ENCODE measurements at regions not wholly inside any gene's neighbourhood (a gene's known extent, or its start where the extent isn't known, plus 50 kb on each side); places are given as distances from the start of the nearest gene placed in this dataset.

GRCh38 chr5:93174930-93175329 is 406.1 kb downstream of the NR2F1-AS1 start:
- no peak for TF ChIP-seq POLR2A (IDR thresholded peaks at IDR 0.05)
- TF ChIP-seq, protein P1, sequence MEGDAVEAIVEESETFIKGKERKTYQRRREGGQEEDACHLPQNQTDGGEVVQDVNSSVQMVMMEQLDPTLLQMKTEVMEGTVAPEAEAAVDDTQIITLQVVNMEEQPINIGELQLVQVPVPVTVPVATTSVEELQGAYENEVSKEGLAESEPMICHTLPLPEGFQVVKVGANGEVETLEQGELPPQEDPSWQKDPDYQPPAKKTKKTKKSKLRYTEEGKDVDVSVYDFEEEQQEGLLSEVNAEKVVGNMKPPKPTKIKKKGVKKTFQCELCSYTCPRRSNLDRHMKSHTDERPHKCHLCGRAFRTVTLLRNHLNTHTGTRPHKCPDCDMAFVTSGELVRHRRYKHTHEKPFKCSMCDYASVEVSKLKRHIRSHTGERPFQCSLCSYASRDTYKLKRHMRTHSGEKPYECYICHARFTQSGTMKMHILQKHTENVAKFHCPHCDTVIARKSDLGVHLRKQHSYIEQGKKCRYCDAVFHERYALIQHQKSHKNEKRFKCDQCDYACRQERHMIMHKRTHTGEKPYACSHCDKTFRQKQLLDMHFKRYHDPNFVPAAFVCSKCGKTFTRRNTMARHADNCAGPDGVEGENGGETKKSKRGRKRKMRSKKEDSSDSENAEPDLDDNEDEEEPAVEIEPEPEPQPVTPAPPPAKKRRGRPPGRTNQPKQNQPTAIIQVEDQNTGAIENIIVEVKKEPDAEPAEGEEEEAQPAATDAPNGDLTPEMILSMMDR (IDR thresholded peaks at IDR 0.05), result no peak
- WGBS, 2 donors, result 75 to 96% methylated on average over 1 of the region's 1 CpG
- Histone ChIP-seq H3K36me3 (no peaks in the 10 kb centered on the region), H3K4me1 (no peaks in the 10 kb centered on the region), H3K27ac (no peak overlapping the region), H3K27me3 (no peaks in the 10 kb centered on the region), H3K9me3 (no peaks in the 10 kb centered on the region), H3K4me3 (replicated peaks in 1 of 3) (no peak overlapping the region)
- no peak for DNase-seq
- intact Hi-C loops (cut with DNase I), result no loop called here

DNA sequence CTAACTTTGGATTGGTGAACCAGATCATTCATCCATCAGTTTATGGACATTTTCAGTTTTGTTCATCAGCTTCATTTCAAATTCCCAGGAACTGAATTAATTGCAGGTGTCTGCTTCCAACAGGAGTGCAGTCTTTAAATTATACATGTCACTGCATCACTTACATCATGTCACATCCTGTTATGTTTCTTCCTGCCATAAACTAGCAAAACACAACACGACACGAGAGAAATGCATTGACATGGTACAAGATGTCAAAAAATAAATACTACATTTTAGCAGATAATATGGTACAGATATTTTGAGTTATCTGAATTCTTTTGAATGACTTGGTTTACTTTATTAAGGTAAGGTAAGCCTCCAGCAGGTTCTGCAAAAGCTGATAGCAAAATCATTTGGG is 415.5 kb downstream of the NR2F1-AS1 start:
- intact Hi-C loops (cut with DNase I), result no loop called here
- no peaks in the 10 kb centered on the region for H3K27me3 ChIP-seq
- 82% methylated on average over 2 of the region's 2 CpGs for WGBS, 2 donors
- H3K36me3 ChIP-seq, result no peaks in the 10 kb centered on the region
- TF ChIP-seq, protein P1 (IDR thresholded peaks at IDR 0.05), result no peak
- TF ChIP-seq POLR2A (IDR thresholded peaks at IDR 0.05), result no peak
- no peak overlapping the region for H3K27ac ChIP-seq
- H3K4me3 ChIP-seq (replicated peaks in 1 of 3), result no peak overlapping the region
- no peaks in the 10 kb centered on the region for H3K9me3 ChIP-seq
- no peak for DNase-seq
- H3K4me1 ChIP-seq, result peaks cover 6 to 9% of the 10 kb centered on the region in 2 donors

GRCh38 chr5:93164690-93165089 is 416.3 kb downstream of the NR2F1-AS1 start:
- no peak for TF ChIP-seq POLR2A (IDR thresholded peaks at IDR 0.05)
- TF ChIP-seq, protein P1 (IDR thresholded peaks at IDR 0.05), result no peak
- H3K4me3 ChIP-seq (replicated peaks in 1 of 3), result no peak overlapping the region
- no peak overlapping the region for H3K27ac ChIP-seq
- peak in 1 of 2 donors; percentile 20 for DNase-seq
- H3K36me3 ChIP-seq, result no peaks in the 10 kb centered on the region
- 67 to 68% methylated on average over 2 of the region's 2 CpGs for WGBS, 2 donors
- no peaks in the 10 kb centered on the region for H3K9me3 ChIP-seq
- intact Hi-C loops (cut with DNase I), result no loop called here
- H3K27me3 ChIP-seq, result no peaks in the 10 kb centered on the region
- H3K4me1 ChIP-seq, result peaks cover 6 to 9% of the 10 kb centered on the region in 2 donors

- no peak for DNase-seq
- Histone ChIP-seq H3K4me1 (peaks cover 6 to 9% of the 10 kb centered on the region in 2 donors), H3K27ac (no peak overlapping the region), H3K9me3 (no peaks in the 10 kb centered on the region), H3K27me3 (no peaks in the 10 kb centered on the region), H3K4me3 (replicated peaks in 1 of 3) (no peak overlapping the region), H3K36me3 (no peaks in the 10 kb centered on the region)
- TF ChIP-seq, protein P1 (IDR thresholded peaks at IDR 0.05), result no peak
- TF ChIP-seq POLR2A (IDR thresholded peaks at IDR 0.05), result no peak
- intact Hi-C loops (cut with DNase I), result no loop called here
Observed at GRCh38 chr5:93163010-93163663, 417.9 kb downstream of the NR2F1-AS1 start.

- peak overlapping the region in 2 of 3 donors; percentile 24 to 27 for H3K27ac ChIP-seq
- no peak overlapping the region for H3K4me3 ChIP-seq (replicated peaks in 1 of 3)
- H3K4me1 ChIP-seq, result peaks cover 6 to 9% of the 10 kb centered on the region in 2 donors
- intact Hi-C loops (cut with DNase I), result no loop called here
- DNase-seq, result no peak
- no peaks in the 10 kb centered on the region for H3K27me3 ChIP-seq
- no peak for TF ChIP-seq POLR2A (IDR thresholded peaks at IDR 0.05)
- TF ChIP-seq, protein P1 (IDR thresholded peaks at IDR 0.05), result no peak
- no peaks in the 10 kb centered on the region for H3K36me3 ChIP-seq
- no peaks in the 10 kb centered on the region for H3K9me3 ChIP-seq
- WGBS, 2 donors, result 77 to 94% methylated on average over 1 of the region's 1 CpG
Observed at GRCh38 chr5:93161661-93162654, 419.1 kb downstream of the NR2F1-AS1 start.

Data from thyroid gland (tissue), 4 donors.